GM19043 (cell line): ENCODE measurements at regions not wholly inside any gene's neighbourhood (a gene's known extent, or its start where the extent isn't known, plus 50 kb on each side); places are given as distances from the start of the nearest gene placed in this dataset.

Experiments used
- ATAC-seq: cut with Tn5 transposase; IDR thresholded peaks from one replicate; pipeline ENCODE4 v1.9.1; 2021; ENCODE audit warnings: low read depth; ENCODE audit not compliant: unreplicated experiment

GRCh38 chr2:199631129-199631528 lies 173.4 kb upstream of the SATB2 start:
- no peak for ATAC-seq

- ATAC-seq, result no peak
Observed at GRCh38 chr2:199629301-199629700, 171.6 kb upstream of the SATB2 start.

DNA sequence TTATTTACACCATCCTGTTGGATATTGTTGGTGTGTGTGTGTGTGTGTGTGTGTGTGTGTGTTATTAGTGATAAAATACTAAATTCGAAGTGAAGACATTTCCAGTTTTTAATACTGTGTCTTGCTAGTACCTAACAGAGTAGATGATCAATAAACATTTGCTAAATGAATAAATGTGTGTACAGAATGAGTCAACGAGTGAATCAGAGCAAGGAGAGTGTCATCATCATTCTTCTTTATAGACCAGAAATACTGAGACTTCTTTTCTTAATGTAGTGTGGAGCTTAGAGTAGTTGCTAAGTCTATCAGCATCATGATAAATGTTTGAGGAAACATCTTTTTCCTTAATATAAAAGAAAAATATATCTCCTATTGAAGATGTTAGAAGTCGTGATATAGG lies 169.7 kb upstream of the SATB2 start:
- ATAC-seq, result no peak

- ATAC-seq, result no peak
Observed at GRCh38 chr2:199624958-199625357, 167.2 kb upstream of the SATB2 start.

GRCh38 chr2:199612509-199613130 lies 154.9 kb upstream of the SATB2 start:
- no peak for ATAC-seq

- ATAC-seq, result no peak
Observed at GRCh38 chr2:199607914-199608313, 150.2 kb upstream of the SATB2 start.

DNA sequence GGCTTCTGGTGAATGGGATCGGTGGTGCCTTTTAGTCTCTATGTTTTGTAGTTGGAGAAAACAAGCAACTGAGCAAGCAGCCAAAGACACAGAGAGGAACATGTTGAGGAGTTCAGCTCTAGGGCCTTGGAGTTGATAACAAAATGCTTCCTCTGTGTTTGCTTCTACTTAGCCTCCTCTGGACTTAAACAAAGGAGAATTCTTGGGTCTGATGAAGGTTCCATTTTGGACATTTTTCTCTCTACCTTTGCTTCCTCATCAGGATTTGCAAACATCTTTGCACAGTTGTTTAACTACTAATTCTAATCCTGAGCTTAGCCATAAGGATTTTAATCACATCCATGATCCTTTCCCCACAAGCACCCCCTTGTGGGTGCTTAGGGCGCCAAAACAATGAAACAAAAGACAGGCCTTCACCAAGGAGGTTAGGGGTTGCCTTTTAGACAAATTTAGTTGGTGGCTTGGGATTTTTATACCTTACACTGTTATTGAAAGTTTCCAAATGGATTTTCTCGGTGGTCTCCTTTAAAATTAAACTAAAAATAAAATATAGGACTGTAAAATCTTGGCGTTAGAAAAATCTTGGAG lies 148.5 kb upstream of the SATB2 start:
- no peak for ATAC-seq

GRCh38 chr2:199603721-199604291 lies 146.1 kb upstream of the SATB2 start:
- no peak for ATAC-seq

DNA sequence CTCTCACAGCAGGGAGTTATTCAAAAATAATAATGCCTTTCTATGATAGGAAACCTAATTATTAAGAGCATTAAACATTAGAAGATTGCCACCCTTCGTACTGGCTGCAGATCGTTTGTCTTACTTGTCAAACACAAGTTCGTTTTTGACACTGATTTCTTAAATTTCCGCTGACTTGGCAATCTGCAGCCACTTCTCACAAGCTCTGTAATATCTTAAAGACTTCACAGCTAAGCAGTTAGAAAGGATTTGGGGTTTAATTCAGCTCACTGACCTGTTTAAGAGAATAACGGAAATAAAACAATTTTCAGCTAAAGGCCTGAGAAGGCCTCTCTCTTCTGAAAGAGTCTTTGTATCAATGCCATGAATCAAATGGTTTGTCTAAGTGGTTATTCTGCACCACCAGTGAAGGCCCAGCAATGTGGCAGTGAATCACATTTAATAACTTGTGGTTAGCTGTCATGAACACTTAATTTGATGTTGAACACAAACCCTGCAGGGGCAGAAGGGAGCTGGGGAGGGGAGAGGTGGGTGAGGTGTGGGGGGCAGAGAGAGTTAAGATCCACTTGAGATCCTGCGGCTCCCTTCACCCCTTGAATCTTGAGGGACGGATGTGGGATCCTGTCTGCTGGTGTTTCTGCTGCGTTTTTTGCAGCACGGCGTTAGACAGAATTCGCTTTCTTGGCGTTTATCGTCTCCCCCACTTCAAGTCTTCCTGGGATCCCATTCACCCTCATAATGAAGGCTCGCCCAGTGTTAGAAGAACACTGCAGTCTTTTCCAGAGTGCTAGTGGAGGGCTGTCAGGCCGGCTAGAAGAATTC lies 145.4 kb upstream of the SATB2 start:
- no peak for ATAC-seq

- no peak for ATAC-seq
Observed at GRCh38 chr2:199602271-199602895, 144.6 kb upstream of the SATB2 start.

- no peak for ATAC-seq
Observed at GRCh38 chr2:199596549-199596948, 138.8 kb upstream of the SATB2 start.

DNA sequence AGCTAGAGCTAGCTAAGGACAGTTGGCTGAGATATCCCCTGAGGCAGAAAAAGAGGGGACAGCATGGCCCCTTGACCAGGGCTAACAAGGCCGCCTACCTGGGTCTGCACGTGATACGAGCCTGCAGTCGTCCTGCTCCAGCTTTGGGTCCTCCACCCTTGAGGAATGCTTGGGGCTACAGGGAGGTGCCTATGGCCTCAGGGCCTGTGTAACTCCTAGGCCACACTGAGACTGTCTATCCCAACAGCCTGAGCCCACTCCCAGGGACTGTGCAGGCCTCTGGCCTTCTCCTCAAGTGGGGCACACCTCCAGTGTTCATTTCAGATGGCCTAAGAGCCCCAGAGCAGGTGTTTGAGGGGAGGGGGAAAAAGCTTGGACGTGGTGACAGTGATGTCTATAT lies 136.7 kb upstream of the SATB2 start:
- no peak for ATAC-seq

- no peak for ATAC-seq
Observed at GRCh38 chr2:199591826-199592225, 134.1 kb upstream of the SATB2 start.

- ATAC-seq, result no peak
Observed at GRCh38 chr2:199590321-199591203, 132.8 kb upstream of the SATB2 start.

DNA sequence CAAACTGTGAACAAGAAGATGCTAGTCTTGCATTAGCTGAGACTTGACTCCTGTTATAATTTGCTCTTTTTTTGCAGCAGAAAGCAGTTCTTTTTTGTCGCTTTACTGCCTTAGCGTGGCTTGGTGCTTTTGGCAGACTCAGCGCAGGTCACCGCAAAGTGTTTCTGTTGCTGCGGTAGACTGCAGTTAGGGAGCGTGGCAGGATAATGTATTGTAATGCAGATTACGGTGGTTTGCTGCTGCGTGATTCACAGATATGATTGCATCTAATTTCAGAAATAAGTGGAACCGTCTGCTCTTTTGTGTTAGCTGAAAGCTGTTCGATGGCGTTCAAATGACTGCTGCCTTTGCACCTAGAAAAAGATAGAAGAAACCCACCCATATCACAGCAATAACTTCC lies 131.6 kb upstream of the SATB2 start:
- no peak for ATAC-seq

DNA sequence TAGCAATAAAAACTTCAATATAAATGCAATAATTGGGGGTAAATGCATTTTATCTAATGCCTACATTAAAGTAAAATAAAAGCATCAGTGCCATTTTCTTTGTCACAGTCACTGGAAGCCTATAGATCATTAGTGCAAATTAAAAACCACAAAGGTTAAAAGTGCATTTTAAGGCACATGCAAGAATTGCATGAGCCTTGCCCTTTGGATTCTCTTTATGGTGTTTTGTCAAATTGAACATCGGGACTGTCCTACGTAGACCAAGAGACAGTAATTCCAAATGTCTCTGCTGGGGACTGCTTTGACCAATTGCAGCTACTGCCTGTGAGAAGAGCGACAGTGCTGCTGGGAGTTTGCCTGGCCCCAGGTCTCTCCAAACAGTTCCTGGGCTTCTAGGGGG lies 130.3 kb upstream of the SATB2 start:
- no peak for ATAC-seq

GRCh38 chr2:199586646-199587045 lies 128.9 kb upstream of the SATB2 start:
- no peak for ATAC-seq

- no peak for ATAC-seq
Observed at GRCh38 chr2:199583676-199584075, 125.9 kb upstream of the SATB2 start.

DNA sequence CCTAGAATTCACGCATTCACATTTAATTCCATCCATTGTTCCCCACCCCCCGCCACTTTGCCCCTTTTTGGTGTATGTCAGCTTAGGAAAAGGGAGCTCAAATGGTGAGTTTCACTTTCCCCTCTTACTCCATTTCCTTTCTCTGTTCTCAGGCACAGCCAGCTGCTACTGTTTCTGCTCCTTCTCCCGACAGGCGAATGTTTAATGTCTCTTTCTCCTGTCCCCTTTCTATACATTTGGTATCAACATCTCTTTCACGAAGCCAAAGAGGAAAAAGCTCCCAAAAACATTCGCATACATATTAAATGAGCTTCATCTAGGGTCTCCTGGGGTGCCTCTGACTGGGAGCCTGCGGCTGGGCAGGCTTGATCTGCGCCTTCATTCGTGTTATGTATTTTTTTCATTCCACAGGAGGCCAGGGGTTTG lies 124.2 kb upstream of the SATB2 start:
- no peak for ATAC-seq

DNA sequence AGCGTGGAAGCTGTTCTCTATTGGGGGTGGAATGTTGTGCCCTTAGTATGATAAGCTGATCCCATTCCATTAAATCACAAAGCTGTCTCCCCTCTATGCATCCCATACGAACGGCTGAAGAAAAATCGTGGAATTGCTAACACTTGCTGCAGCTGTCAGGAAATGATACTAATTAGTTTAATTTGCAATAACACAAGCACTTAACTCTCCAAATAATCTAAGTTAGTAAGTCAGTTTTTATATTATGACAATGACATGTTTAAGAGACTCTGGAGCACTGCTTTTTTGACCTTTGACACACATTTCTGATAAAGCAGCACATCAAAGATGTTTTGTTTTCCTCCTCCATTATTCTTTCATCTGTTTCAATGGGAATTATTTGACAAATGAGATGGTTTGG lies 123.7 kb upstream of the SATB2 start:
- ATAC-seq, result no peak
